SK-MEL-5 (cell line): ENCODE measurements at regions not wholly inside any gene's neighbourhood (a gene's known extent, or its start where the extent isn't known, plus 50 kb on each side); places are given as distances from the start of the nearest gene placed in this dataset.

Experiments used
- DNase-seq: peaks from one replicate; pipeline ENCODE4 v3.0.0-alpha.2; 2016; ENCODE audit warnings: low read depth, low spot score
- in situ Hi-C: cut with HindIII; loops from 2 replicates; pipeline ENCODE4 v1.10.0; 2016; ENCODE audit warnings: low sequenced_read_pairs, high pct_unique_total_duplicates, low pct_unique_long_range_greater_than_20kb

DNA sequence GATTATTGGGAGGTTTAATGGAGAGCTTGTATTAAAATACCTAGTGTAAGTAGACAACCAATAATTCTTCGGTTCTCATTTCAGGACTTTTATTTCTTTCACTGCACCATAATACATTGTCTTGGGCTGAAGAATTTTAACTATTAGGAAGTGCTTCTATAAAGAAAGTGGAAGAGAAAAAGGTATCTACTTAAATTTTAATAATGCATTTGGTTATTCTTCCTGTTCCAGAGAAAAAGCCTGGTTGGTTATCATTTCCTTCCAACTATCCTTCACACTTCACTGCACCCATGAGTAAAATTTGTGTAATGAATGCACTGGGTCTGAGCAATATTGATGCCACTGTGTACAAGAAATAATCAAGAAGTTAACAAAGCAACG is 629.0 kb upstream of the DPP6 start:
- in situ Hi-C loops, result no loop called here

DNA sequence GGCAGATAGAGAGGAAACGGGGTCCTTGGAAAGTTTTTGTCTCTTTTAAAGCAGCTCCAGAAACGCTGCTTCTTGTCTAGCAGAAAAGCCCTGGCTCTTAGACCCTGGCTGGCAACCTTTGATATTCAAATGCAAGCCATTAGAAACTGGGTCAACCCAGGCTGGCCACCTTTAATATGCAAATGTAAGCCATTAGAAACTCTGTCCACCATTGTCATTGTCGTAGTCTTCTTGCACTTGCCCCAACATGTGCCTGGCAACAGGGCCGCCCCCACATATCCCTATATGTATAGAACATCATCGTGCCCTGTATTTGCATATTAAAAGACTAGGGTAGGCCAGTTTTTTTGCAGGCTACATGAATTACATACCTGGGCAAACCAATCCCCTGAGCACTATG is 621.3 kb upstream of the DPP6 start:
- in situ Hi-C loops, result no loop called here
- no peak for DNase-seq

More for the DNA sequence above, 629.0 kb upstream of the DPP6 start:
- no peak for DNase-seq

DNA sequence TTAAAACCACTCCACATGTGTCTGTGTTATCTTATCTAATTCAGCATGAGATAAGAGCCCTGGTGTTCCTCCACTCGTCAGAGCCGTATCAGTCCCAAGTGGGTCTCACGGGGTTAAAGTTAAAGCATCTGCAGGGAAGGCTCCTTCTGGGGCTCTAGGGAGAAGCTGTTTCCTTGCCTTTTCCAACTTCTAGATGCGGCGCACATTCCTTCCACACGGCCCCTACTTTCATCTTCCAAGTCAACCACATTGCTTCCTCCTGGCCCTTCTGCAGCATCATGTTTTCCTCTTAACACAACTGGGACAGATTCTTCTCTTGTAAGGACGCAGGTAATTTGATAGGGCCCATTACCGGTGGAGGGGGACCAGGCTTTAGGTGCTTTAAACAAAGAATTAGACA is 620.1 kb upstream of the DPP6 start:
- in situ Hi-C loops, result no loop called here
- DNase-seq, result no peak

DNA sequence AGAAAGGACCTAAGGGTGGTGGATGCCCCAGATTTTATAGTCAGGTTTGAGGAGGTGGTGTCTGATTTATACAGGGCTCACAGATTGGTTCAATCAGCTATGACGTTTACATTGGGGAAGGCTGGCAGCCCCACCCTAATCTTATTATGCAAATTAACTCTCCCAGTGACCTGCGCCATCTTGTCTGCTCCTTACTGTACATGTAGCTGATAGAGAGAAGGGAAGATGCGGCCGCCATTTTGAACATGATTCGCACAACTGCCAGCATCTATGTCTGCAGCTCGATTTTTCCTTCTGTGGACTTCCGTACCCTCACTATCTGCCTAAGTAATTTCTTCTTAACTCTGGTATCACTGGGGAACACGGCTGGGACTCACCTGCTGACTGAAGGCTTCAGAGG is 619.0 kb upstream of the DPP6 start:
- in situ Hi-C loops, result no loop called here
- DNase-seq, result peak; percentile 34

DNA sequence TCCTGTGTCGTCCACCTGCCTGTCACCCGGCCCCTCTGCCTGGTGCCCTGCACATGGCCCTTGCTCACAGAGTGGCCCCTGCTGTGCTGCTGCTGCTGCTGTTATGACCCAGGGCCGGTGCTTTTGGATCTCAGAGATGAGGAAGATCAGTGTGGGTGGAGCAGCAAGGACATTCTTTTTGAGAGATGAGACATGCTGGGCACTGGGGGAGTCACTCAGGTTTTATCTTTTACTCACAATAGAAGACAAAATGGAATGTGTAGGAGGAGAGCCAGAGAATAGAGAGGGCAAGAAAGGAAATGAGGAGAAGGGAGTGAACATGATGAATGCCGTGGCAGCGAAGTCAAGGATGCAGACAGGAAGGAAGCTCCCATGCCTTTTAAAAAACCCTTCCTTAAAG is 611.5 kb upstream of the DPP6 start:
- in situ Hi-C loops, result no loop called here
- DNase-seq, result no peak

DNA sequence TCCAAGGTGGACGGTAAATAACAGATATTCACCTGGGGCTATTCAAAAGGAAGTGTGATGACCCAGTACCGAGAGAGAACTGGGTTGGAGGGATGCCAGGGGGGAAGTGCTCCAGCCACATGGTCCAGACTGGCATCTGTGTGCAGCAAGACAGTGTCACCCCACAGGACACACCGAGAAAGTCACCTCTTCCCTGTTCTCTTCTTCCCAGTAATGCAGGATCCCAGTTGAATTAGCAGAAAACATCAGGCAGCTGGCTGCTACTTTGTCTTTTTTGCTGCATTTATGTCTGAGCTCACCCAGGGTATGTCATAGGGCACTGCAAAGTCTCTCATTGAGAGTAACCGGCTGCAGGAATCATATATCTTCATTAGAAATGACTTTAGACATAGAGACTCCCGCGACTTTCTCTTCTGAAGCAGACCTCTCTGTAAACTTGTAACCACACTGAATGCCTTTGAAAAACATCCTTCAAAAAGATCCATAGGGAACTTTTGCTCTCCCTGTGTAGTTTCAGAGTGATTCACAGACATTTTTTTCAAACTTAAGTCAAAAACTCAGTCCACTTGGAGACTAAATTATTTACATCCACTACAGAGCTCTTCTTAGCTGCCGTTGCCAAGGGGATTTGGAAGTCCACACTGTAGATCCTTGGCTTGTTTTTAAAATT is 609.0 kb upstream of the DPP6 start:
- no peak for DNase-seq
- in situ Hi-C loops, result no loop called here

DNA sequence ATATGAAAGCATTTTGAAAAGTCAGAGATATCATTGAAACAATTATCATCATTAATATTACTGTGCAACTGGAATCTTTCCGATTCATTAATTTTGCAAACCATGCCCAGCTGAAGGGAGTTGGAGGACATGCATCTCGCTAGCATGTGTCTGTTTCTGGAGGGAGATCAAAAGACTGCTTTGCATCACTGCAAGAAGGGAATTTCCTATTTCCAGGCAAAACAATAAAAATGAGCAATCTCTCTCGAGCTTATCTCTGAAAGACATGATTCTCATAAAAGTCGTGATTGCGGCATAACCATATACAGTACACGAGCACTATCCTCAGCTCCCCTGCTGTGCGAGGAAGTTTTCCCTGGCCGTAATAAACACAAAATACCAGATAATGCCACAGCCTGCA is 607.6 kb upstream of the DPP6 start:
- in situ Hi-C loops, result no loop called here
- DNase-seq, result no peak

DNA sequence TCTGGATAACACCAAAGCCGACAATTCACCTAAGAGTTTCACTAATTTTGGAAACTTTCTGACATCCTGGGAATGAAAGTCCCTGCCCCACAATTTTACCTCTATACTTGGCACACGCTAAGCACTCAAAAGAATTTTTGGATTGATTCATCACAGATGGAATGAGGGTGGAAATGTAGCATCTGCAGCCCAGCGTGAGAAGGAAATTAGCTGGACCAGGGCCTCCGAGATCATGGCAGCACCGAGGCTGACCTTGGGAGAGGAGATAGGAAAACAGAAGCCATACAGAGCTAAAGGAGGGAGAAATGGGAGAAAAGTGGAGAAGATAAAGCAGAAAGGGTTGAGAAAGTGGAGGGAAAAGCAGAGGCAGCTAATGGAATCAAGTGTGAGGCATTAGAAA is 606.6 kb upstream of the DPP6 start:
- DNase-seq, result no peak
- in situ Hi-C loops, result no loop called here

DNA sequence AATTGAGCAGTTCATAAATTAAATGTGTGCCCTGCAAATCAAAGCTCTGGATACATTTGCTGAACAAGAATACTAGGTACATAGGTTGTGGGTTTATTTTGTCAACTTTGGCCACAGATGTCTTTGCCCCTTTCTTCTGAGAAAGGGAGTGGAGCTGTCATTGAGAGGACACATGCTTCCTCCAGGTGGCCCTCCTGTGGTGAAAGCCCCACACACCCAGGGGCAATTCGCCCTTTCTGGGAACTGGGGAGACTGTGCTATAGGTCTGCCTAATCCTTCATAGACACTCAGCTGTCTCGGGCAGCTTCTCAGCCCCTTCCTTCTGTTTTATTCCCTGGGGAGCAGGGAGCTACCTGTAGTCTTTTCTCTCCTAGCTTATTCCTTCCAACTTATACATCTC is 605.7 kb upstream of the DPP6 start:
- DNase-seq, result no peak
- in situ Hi-C loops, result no loop called here

DNA sequence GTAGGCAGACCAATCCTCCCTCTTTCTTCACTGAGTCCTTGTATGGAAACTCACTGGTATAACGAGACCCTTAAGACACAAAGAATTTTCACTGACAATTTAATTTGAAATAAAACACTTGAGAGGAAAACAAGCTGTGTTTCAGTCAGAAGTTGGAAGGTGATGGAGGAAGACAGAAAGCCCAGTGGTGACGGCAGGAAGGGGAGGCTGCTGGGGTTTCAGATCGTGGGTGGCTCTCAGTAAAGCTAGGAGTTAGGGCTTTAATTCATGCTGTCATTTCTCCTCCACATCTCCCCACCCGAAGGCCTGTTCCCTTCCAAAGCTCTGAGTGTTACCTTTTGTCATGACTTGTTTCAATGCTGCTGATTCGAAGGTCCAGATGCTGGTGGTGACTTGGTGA is 605.2 kb upstream of the DPP6 start:
- in situ Hi-C loops, result no loop called here
- DNase-seq, result no peak

DNA sequence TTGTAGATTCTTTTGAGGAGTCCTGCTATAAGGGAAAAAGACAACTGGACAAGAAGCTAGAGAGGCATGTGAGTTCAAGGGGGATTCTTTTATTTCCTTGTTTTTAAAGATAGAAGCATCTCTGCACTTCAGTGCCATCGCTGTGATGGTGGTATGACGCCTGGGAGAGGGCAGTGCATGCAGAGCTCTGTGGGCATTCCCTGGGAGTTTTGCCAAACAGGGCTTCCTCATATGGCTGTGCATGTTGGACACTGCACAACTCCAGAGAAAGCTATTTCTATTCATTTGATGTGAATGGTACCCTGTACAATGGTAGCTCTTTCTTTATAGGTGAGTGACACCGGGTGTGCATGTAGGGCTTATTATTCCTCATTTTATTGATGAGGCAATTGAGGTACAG is 599.5 kb upstream of the DPP6 start:
- no peak for DNase-seq
- in situ Hi-C loops, result no loop called here

DNA sequence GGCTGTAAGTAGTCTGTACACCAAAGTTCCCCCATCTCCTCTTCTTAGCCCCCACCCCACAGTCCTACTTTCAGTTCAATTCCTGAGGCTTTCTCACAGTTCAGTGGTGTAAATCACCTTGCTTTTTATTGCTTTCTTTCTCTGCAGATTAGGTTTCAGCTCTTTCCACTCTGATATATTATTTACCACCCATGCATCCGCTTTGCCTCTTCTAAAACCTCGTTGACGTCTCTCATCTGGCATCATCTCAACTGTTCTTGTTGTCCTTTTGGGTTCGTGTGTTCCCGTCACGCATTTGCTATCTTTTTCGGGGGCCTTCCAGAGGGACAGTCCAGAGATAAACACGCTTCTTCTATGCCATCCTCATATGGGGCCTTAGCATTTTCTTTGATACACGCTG is 597.9 kb upstream of the DPP6 start:
- no peak for DNase-seq
- in situ Hi-C loops, result no loop called here

DNA sequence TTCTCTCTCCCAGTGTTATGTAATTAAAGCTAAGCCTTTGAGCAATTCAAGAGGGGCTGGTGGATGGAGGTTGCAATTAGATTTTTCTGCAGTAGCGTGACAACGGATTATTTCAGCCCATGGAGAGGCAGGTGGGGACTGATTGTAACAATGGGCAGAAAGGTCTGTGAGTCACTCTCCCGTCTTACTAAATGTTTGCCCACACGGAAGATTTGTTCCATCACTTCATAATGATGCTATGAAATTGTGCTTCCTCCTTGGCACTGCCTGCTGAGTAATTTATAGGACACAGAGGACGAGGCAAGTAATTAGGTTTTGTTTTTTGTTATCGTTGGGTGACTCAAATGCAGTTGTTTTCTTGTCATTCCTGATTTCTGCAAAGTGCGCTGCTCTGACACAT is 594.5 kb upstream of the DPP6 start:
- in situ Hi-C loops, result no loop called here
- no peak for DNase-seq

DNA sequence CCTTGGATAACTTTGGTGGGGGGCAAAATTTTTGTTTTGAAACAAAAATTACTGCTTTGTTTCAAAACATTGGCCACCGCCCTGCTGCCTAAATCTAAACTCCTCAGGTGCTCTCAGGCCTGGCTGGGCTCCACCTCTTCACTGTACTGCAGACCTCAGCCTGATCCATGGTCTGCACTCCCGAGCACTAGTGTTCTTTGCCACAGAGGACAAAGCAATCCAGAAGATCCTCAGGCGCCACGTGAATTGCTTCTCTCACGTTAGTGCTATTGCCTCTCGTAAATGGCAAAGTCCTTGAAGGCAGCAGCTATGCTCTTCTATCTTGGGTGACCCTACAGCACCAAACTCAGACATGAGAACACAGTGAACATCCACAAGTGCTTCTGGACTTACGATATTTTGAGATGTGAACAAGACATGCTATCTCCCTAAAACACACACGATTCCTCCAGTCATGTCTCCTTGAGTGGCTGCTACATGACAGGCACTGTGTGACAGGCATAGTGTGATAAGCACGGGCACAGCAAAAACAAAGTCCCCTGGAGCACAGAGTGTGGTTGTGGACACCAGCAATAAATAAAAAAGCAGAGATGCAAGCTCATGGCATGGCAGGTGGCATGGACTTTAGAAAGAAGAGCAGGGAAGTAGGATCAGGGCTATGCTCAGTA is 582.1 kb upstream of the DPP6 start:
- in situ Hi-C loops, result no loop called here
- no peak for DNase-seq

DNA sequence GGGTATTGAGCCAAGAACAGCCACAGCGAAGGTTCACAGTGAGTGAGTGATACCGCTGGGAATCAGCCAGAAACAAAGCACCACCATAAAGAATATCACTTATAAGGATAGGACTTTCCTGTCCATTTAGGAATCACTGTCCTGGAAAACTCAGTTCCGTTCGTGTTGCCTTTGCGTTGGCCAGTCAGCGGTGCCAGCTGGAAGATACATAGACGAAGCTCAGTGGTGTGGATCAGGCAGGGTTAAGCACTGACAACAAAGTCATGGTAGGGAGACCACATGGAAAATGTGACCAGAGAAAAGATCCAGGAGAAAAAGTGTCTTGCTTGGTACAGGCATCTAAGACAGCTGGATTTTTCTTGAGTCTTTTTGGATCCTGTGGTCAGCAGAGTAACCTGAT is 579.7 kb upstream of the DPP6 start:
- in situ Hi-C loops, result no loop called here

DNA sequence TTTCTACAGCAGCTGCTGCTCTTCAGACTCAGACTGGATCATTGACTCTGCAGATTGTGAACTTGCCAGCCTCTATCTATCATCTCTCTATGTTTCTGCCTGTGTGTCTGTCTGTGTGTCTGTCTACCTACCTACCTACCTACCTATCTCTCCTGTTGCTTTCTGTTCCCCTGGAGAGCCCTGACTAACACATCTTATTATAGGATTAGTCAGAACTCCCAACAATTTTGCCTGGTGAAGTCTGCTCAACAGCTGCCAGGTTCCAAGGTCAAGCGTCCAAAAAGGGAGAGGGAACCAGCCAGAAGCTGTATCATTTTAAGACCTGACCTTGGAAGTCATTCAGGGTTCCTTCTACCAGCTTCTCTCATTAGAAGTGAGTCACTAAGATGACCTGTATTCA is 579.0 kb upstream of the DPP6 start:
- in situ Hi-C loops, result no loop called here
- DNase-seq, result no peak

More for the DNA sequence above, 579.7 kb upstream of the DPP6 start:
- no peak for DNase-seq

DNA sequence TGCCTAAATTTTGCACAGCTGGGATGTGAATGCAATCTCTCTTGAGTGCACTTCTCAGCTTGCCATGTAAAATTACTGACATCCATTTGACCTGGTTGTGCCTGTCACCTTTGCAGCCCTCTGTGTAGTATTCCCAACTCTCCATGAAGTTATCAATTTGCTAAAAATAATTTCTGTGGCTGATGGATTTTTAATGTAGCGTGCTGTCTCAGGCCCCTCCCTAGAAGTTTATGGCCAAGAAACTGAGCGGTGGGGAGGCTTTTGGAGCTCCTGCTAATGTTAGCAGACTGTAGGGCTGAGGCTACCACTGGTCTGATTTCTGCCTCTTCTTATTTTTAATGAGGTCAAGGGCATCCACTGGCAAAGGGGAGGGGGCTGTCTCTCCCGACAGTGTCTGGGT is 577.0 kb upstream of the DPP6 start:
- DNase-seq, result no peak
- in situ Hi-C loops, result no loop called here

DNA sequence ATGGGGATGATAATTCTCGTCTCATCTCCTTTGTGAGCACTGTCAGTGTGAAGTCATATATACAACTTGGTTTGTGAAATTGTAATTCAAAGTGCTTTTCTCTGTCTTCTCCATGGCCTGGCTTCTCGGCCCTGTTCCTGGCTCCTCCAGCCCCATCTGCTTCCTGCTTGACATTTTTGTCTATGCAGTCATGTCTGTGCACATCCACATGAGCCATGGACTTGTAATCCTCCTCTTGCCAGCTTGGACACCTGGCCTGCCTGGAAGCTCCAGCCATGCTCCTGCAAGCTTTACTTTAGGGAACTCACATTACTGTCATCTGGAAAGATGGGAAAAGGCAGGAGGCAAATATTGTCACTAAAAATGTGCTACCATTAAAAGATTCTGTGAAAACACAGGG is 576.0 kb upstream of the DPP6 start:
- in situ Hi-C loops, result no loop called here

DNA sequence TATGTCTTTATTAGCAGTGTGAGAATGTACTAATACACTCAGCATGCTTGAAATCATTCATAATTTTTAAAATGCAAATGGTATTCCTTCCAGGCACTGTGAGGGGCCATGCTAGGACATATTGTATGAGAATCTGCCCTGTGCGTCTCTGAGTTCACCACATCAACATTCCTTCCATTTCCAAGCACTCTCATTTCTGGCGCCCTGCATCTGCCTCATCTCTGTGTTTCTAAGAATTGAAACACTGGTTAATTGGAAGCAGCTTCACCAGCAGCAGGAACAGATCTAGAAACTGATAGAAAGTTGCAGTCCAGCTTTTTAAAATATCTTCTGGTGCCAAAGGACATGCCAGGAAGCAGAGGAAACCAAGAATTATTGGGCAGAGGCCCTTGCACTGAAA is 555.9 kb upstream of the DPP6 start:
- in situ Hi-C loops, result no loop called here

More for the DNA sequence above, 576.0 kb upstream of the DPP6 start:
- no peak for DNase-seq

DNA sequence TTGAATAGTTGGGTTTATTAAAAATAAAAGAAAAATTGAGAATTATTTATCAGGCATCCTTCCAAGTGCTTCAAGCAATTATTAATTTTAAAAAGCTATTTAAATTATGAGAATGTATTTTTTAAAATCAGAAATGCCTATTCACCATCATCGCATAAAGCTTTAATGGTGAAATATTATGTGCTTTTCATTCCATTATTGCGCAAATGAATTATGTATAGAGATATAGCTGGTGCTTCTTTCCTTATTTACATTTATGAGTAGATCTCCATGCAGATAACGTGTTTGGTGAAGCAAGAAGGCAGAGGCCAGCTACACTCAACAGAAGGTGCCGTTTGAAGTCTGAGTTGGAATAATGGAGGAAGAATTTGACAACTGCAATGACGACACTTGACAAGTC is 549.1 kb upstream of the DPP6 start:
- in situ Hi-C loops, result no loop called here
- DNase-seq, result no peak

More for the DNA sequence above, 555.9 kb upstream of the DPP6 start:
- no peak for DNase-seq
